ENCODE measurements at regions not wholly inside any gene's neighbourhood (a gene's known extent, or its start where the extent isn't known, plus 50 kb on each side); places are given as distances from the start of the nearest gene placed in this dataset.

DNA sequence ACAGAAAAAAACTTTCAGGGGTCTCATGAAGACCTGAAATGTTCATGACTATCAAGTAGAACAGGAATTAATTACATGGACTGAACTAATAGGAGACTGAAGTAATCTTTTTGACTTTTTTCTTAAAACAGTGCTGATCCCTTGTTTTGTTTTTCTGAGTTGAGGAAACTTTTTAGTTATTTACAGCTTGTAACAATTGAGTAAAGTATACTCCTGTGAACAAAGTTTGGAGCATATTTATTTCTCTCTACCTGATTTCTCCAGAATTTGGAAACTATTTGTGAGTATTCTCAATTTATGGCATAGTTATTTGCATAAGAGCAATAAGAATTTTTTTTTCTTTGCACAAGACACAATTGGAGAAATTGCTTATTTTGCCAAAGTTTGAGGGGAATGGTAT lies 64.8 kb downstream of the PCDH18 start:
- TF ChIP-seq RARB (CRISPR knock-in tag; IDR thresholded peaks at IDR 0.05) (no peak), ZC3H10 (CRISPR knock-in tag; IDR thresholded peaks at IDR 0.05) (no peak), CSDC2 (CRISPR knock-in tag; IDR thresholded peaks at IDR 0.05) (no peak), ESRRG (CRISPR knock-in tag; IDR thresholded peaks at IDR 0.05) (no peak), TCF4 (CRISPR knock-in tag; IDR thresholded peaks at IDR 0.05; ENCODE audit: borderline replicate concordance) (no peak), PPARA (CRISPR knock-in tag; IDR thresholded peaks at IDR 0.05; ENCODE audit: borderline replicate concordance) (no peak), GLIS3 (CRISPR knock-in tag; IDR thresholded peaks at IDR 0.05) (no peak), ZFP30 (CRISPR knock-in tag; IDR thresholded peaks at IDR 0.05) (no peak), ARNTL (CRISPR knock-in tag; IDR thresholded peaks at IDR 0.05; ENCODE audit: borderline replicate concordance, low read depth) (no peak), BACH2 (CRISPR knock-in tag; IDR thresholded peaks at IDR 0.05; ENCODE audit: borderline replicate concordance) (no peak)
- TF ChIP-seq, protein P1, sequence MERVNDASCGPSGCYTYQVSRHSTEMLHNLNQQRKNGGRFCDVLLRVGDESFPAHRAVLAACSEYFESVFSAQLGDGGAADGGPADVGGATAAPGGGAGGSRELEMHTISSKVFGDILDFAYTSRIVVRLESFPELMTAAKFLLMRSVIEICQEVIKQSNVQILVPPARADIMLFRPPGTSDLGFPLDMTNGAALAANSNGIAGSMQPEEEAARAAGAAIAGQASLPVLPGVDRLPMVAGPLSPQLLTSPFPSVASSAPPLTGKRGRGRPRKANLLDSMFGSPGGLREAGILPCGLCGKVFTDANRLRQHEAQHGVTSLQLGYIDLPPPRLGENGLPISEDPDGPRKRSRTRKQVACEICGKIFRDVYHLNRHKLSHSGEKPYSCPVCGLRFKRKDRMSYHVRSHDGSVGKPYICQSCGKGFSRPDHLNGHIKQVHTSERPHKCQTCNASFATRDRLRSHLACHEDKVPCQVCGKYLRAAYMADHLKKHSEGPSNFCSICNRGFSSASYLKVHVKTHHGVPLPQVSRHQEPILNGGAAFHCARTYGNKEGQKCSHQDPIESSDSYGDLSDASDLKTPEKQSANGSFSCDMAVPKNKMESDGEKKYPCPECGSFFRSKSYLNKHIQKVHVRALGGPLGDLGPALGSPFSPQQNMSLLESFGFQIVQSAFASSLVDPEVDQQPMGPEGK (CRISPR knock-in tag; IDR thresholded peaks at IDR 0.05; ENCODE audit: borderline replicate concordance) = no peak
- TF ChIP-seq, protein P2, sequence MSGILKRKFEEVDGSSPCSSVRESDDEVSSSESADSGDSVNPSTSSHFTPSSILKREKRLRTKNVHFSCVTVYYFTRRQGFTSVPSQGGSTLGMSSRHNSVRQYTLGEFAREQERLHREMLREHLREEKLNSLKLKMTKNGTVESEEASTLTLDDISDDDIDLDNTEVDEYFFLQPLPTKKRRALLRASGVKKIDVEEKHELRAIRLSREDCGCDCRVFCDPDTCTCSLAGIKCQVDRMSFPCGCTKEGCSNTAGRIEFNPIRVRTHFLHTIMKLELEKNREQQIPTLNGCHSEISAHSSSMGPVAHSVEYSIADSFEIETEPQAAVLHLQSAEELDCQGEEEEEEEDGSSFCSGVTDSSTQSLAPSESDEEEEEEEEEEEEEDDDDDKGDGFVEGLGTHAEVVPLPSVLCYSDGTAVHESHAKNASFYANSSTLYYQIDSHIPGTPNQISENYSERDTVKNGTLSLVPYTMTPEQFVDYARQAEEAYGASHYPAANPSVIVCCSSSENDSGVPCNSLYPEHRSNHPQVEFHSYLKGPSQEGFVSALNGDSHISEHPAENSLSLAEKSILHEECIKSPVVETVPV (CRISPR knock-in tag; IDR thresholded peaks at IDR 0.05) = no peak
- TF ChIP-seq, protein P3, sequence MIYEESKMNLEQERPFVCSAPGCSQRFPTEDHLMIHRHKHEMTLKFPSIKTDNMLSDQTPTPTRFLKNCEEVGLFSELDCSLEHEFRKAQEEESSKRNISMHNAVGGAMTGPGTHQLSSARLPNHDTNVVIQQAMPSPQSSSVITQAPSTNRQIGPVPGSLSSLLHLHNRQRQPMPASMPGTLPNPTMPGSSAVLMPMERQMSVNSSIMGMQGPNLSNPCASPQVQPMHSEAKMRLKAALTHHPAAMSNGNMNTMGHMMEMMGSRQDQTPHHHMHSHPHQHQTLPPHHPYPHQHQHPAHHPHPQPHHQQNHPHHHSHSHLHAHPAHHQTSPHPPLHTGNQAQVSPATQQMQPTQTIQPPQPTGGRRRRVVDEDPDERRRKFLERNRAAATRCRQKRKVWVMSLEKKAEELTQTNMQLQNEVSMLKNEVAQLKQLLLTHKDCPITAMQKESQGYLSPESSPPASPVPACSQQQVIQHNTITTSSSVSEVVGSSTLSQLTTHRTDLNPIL (CRISPR knock-in tag; IDR thresholded peaks at IDR 0.05; ENCODE audit: low read depth) = no peak

Data from SK-N-SH treated with all-trans-retinoic acid at 6 μM for 48 hours (cell line).